ENCODE measurements at regions not wholly inside any gene's neighbourhood (a gene's known extent, or its start where the extent isn't known, plus 50 kb on each side); places are given as distances from the start of the nearest gene placed in this dataset. TPM values are rescaled to one million over a fixed set of nuclear protein-coding genes. Genes with fewer than 3 reads are reported as not detected.
"Not testable (repeated sequence)": the region's sequence is repeated elsewhere in the genome, so short reads cannot be mapped to it uniquely, and the experiment has no call there.

GRCh38 chr1:65083263-65083896 lies 64.6 kb upstream of the AK4 start:
- DNase-seq: no peak
- H3K27ac Mint-ChIP-seq: no peak overlapping the region
- no peak overlapping the region for H3K4me3 Mint-ChIP-seq
- H3K4me1 Mint-ChIP-seq: no peaks in the 10 kb centered on the region
- ATAC-seq: no peak
- peaks cover 2% of the 10 kb centered on the region for H3K9me3 Mint-ChIP-seq (ENCODE audit: low read depth)
- H3K27me3 Mint-ChIP-seq: peaks cover 11% of the 10 kb centered on the region
- CTCF ChIA-PET: no interaction called here
- H3K36me3 Mint-ChIP-seq: peaks cover 3% of the 10 kb centered on the region

DNA sequence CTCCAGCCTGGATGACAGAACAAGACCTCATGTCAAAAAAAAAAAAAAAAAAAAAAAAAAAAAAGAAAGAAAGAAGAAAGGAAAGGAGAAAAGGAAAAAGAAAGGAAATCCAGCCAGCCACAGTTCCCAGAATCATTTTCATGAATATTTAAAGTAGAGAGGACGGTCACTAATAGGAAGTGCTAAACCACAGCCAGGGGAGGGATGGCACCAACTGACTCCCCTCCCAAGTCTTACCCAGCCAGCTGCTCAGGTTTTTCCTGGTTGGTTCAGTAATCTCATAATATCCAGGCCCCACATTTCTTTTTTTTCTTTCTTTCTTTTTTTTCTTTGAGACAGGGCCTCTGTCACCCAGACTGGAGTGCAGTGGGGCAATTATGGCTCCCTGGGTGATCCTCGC lies 63.9 kb upstream of the AK4 start:
- Mint-ChIP-seq H3K4me3 (no peak overlapping the region), H3K27me3 (peaks cover 14% of the 10 kb centered on the region), H3K27ac (no peak overlapping the region), H3K4me1 (no peaks in the 10 kb centered on the region), H3K36me3 (peaks cover 3% of the 10 kb centered on the region), H3K9me3 (ENCODE audit: low read depth) (peaks cover 2% of the 10 kb centered on the region)
- DNase-seq (no peak), ATAC-seq (no peak)
- CTCF ChIA-PET: no interaction called here

GRCh38 chr1:65087519-65087918 lies 60.5 kb upstream of the AK4 start:
- H3K36me3 Mint-ChIP-seq; H3K4me1 Mint-ChIP-seq; H3K9me3 Mint-ChIP-seq (ENCODE audit: low read depth); CTCF ChIA-PET; H3K27ac Mint-ChIP-seq; DNase-seq; ATAC-seq; H3K4me3 Mint-ChIP-seq: not testable (repeated sequence)
- peaks cover 14% of the 10 kb centered on the region for H3K27me3 Mint-ChIP-seq

DNA sequence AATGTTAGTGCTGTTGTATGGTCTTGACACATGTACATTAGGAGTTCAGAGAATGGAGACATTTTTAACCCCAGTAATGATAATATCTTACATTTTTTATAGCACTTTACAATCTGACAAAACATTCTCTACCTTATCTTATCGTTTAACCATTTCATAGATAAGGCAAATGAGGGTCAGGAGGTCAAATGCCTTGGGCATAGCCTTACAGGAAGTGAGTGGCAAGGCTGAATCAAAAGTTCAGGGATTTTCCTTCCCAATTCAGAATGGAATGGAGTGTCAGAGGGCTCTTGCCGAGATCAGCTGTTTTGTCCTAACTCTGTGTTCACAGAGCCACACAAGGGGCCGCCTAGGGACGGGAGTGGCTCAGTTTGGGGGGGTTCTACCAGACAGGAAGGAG lies 57.6 kb upstream of the AK4 start:
- Mint-ChIP-seq H3K4me3 (no peak overlapping the region), H3K4me1 (no peaks in the 10 kb centered on the region), H3K9me3 (ENCODE audit: low read depth) (peaks cover 2% of the 10 kb centered on the region), H3K27ac (no peak overlapping the region), H3K27me3 (peaks cover 14% of the 10 kb centered on the region), H3K36me3 (peaks cover 3% of the 10 kb centered on the region)
- CTCF ChIA-PET: no interaction called here
- DNase-seq (no peak), ATAC-seq (no peak)

DNA sequence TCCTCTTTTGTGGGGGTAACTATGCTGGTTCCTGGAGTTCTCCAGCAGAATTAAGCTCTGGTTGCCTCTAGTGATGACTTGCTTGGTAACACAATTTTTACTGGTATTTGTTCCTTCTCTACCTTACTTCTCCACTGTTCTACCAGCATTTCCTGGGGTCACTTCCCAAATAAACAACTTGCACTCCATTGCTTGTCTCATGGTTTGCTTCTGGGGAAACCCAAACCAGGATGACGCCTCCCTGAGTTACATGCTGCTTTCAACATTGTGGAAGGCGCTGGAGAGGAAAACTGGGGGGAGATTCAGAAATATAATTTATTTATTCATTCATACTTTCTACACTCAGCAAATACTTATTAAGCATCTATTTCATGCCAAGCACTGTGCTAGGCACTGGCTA lies 55.3 kb upstream of the AK4 start:
- Mint-ChIP-seq H3K9me3 (ENCODE audit: low read depth) (no peaks in the 10 kb centered on the region), H3K36me3 (peaks cover under 1% of the 10 kb centered on the region), H3K4me1 (no peaks in the 10 kb centered on the region), H3K4me3 (no peak overlapping the region), H3K27me3 (peaks cover 16% of the 10 kb centered on the region), H3K27ac (no peak overlapping the region)
- ATAC-seq: no peak
- DNase-seq: no peak
- CTCF ChIA-PET: no interaction called here

DNA sequence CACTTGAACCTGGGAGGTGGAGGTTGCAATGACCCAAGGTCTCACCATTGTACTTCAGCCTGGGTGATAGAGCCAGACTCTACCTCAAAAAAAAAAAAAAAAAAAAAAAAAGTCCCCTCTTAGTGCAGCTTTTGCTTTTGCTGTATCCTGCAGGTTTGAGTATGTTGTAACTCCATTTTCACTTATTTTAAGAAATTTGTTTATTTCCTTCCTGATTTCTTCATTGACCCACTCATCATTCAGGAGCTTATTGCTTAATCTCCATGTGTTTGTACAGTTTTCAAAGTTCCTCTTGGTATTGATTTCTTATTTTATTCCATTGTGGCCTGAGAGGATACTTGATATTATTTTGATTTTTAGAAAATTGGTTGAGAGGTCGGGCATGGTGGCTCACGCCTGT lies 50.9 kb upstream of the AK4 start:
- H3K4me1 Mint-ChIP-seq: no peaks in the 10 kb centered on the region
- H3K27me3 Mint-ChIP-seq: peaks cover 7% of the 10 kb centered on the region
- ATAC-seq (no peak), DNase-seq (no peak)
- no peak overlapping the region for H3K27ac Mint-ChIP-seq
- CTCF ChIA-PET: interaction anchor here (0.7 kb wide), 1 partner anchor 14 kb away, joined by 3 read pairs; no protein-coding TSS in a partner anchor
- H3K4me3 Mint-ChIP-seq: no peak overlapping the region
- H3K36me3 Mint-ChIP-seq: no peaks in the 10 kb centered on the region
- peaks cover 5% of the 10 kb centered on the region for H3K9me3 Mint-ChIP-seq (ENCODE audit: low read depth)

Small RNAs in the stretch of these regions (microRNA-seq; reads per million reads assigned to microRNA genes)
- 4.7 reads per million, percentile 11 among the genes with 10 or more reads in this experiment for gene MIR101-1
- not detected for gene MIR3671

Measured in activated CD8-positive, alpha-beta memory T cell treated with anti-CD3 and anti-CD28 coated beads, Interleukin-2, amount 10 ng/mL, durations not matched to agents 7 days and 5 days (primary cell).